Thyroid gland (tissue), 4 donors: ENCODE measurements at regions not wholly inside any gene's neighbourhood (a gene's known extent, or its start where the extent isn't known, plus 50 kb on each side); places are given as distances from the start of the nearest gene placed in this dataset.

ENCODE experiments used
- CTCF ChIP-seq, 6 experiments: fragments of 200-600 bp in 3 of 6; fragments of 450-650 bp in 3 of 6; sonication (generic) in 3 of 6; IDR thresholded peaks; one replicate each; pipeline ENCODE4 v1.5.1; 2016 to 2019; ENCODE audit warnings: antibody characterized with exemption in 6 of 6, mild to moderate bottlenecking in 2 of 6, inconsistent platforms in 1 of 6, moderate library complexity in 1 of 6
- POLR2A ChIP-seq, 2 donors: fragments of 450-650 bp; IDR thresholded peaks; one replicate each; pipeline ENCODE4 v1.6.1; 2017; ENCODE audit warnings: antibody characterized with exemption in 2 of 2, mild to moderate bottlenecking in 2 of 2, moderate library complexity in 1 of 2

GRCh38 chr7:35495377-35495776, 199.6 kb downstream of the HERPUD2 start:
- TF ChIP-seq CTCF (IDR thresholded peaks at IDR 0.05) = no peak
- no peak for TF ChIP-seq POLR2A (IDR thresholded peaks at IDR 0.05)
